Lower leg skin (tissue), 4 donors: ENCODE measurements at regions not wholly inside any gene's neighbourhood (a gene's known extent, or its start where the extent isn't known, plus 50 kb on each side); places are given as distances from the start of the nearest gene placed in this dataset.

ENCODE experiments used
- DNase-seq, 2 donors: peaks; one replicate each; pipeline ENCODE4 v3.0.0-alpha.2; 2019; ENCODE audit warnings: low spot score in 2 of 2
- H3K4me3 ChIP-seq: fragments of 200-600 bp; sonication (generic); 2 replicates; pipeline ENCODE4 v1.5.1; 2017; ENCODE audit warnings: mild to moderate bottlenecking, low read depth; ENCODE audit not compliant: poor library complexity, severe bottlenecking
- CTCF ChIP-seq, 3 donors: fragments of 450-650 bp; IDR thresholded peaks; one replicate each; pipeline ENCODE4 v1.5.1; 2016; ENCODE audit warnings: antibody characterized with exemption in 3 of 3, mild to moderate bottlenecking in 3 of 3, moderate library complexity in 2 of 3
- POLR2A ChIP-seq, 2 donors: fragments of 450-650 bp; IDR thresholded peaks; one replicate each; pipeline ENCODE4 v1.6.1; 2016 to 2017; ENCODE audit warnings: antibody characterized with exemption in 2 of 2, mild to moderate bottlenecking in 1 of 2, moderate library complexity in 1 of 2
- WGBS, 2 donors: methylation state at CpG; one replicate each; pipeline ENCODE4 v1.1.5; 2018; 5-methylcytosine and 5-hydroxymethylcytosine counted together
- intact Hi-C: fragments of 100-400 bp; cut with DNase I; formaldehyde crosslinking; loops from one replicate; pipeline ENCODE4 v1.15.0; 2023; ENCODE audit warnings: low total_unique reads

GRCh38 chr4:54898656-54899340 lies 226.6 kb downstream of the KDR start:
- whole genome bisulfite sequencing, 2 donors = 49 to 51% methylated on average over 2 of the region's 2 CpGs
- no peak for DNase-seq
- no peak overlapping the region for H3K4me3 ChIP-seq
- TF ChIP-seq POLR2A (IDR thresholded peaks at IDR 0.05) (no peak), CTCF (IDR thresholded peaks at IDR 0.05) (no peak)
- intact Hi-C loops = no loop called here

GRCh38 chr4:54898056-54898562 lies 227.3 kb downstream of the KDR start:
- intact Hi-C loops = no loop called here
- no peak overlapping the region for H3K4me3 ChIP-seq
- DNase-seq = no peak
- TF ChIP-seq POLR2A (IDR thresholded peaks at IDR 0.05) (no peak), CTCF (IDR thresholded peaks at IDR 0.05) (no peak)
- 69 to 81% methylated on average over 1 of the region's 1 CpG for WGBS, 2 donors

GRCh38 chr4:54897590-54897989 lies 227.8 kb downstream of the KDR start:
- intact Hi-C loops = no loop called here
- TF ChIP-seq POLR2A (IDR thresholded peaks at IDR 0.05) (no peak), CTCF (IDR thresholded peaks at IDR 0.05) (no peak)
- 90 to 93% methylated on average over 1 of the region's 1 CpG for WGBS, 2 donors
- no peak overlapping the region for H3K4me3 ChIP-seq
- no peak for DNase-seq

- TF ChIP-seq CTCF (IDR thresholded peaks at IDR 0.05) = no peak
- TF ChIP-seq POLR2A (IDR thresholded peaks at IDR 0.05) = no peak
- no peak overlapping the region for H3K4me3 ChIP-seq
- no peak for DNase-seq
- intact Hi-C loops = no loop called here
- WGBS, 2 donors = 42 to 71% methylated on average over 2 of the region's 2 CpGs
These were observed 224.9 kb downstream of the KIT start for GRCh38 chr4:54882616-54883015.

GRCh38 chr4:54879576-54879975 lies 221.8 kb downstream of the KIT start:
- no peak for TF ChIP-seq CTCF (IDR thresholded peaks at IDR 0.05)
- no peak for TF ChIP-seq POLR2A (IDR thresholded peaks at IDR 0.05)
- H3K4me3 ChIP-seq = no peak overlapping the region
- intact Hi-C loops = no loop called here
- no peak for DNase-seq

GRCh38 chr4:54877006-54877405 lies 219.2 kb downstream of the KIT start:
- WGBS, 2 donors = 90 to 94% methylated on average over 2 of the region's 2 CpGs
- no peak for TF ChIP-seq POLR2A (IDR thresholded peaks at IDR 0.05)
- TF ChIP-seq CTCF (IDR thresholded peaks at IDR 0.05) = no peak

More at GRCh38 chr4:54877006-54877405, 219.2 kb downstream of the KIT start:
- intact Hi-C loops = no loop called here
- H3K4me3 ChIP-seq = no peak overlapping the region
- no peak for DNase-seq
